Ovary (tissue), 3 donors: ENCODE measurements at regions not wholly inside any gene's neighbourhood (a gene's known extent, or its start where the extent isn't known, plus 50 kb on each side); places are given as distances from the start of the nearest gene placed in this dataset.

Source experiments
- CTCF ChIP-seq, 3 donors: fragments of 450-650 bp in 2 of 3; fragments of 200-600 bp in 1 of 3; IDR thresholded peaks; one replicate each; pipeline versions ENCODE4 v1.5.1 to v1.8.0; 2016 to 2022; ENCODE audit warnings: antibody characterized with exemption in 3 of 3, mild to moderate bottlenecking in 1 of 3
- POLR2A ChIP-seq: fragments of 450-650 bp; IDR thresholded peaks from one replicate; pipeline ENCODE4 v1.6.1; 2017; ENCODE audit warnings: antibody characterized with exemption, mild to moderate bottlenecking, moderate library complexity
- donor health status: DM: no; HTN: no; CAD: no.

- TF ChIP-seq CTCF (IDR thresholded peaks at IDR 0.05) (no peak), POLR2A (no peak)
Observed at GRCh38 chrX:76915836-76916235, 488.3 kb downstream of the MAGEE1 start.
